ENCODE measurements at regions not wholly inside any gene's neighbourhood (a gene's known extent, or its start where the extent isn't known, plus 50 kb on each side); places are given as distances from the start of the nearest gene placed in this dataset.

GRCh38 chr3:106642161-106642560 is 735.1 kb upstream of the CCDC54 start:
- POLR2A ChIA-PET, result no interaction called here

More at GRCh38 chr3:106642161-106642560, 735.1 kb upstream of the CCDC54 start:
- Histone ChIP-seq H3K36me3 (replicated peaks in 1 of 2; ENCODE audit: control insufficient read depth in 1 of 2, insufficient read depth in 2 of 2, low read length in 1 of 2) (peaks cover 0 to 6% of the 10 kb centered on the region in 2 experiments), H4K20me1 (ENCODE audit: insufficient read depth) (no peaks in the 10 kb centered on the region), H3K4me1 (ENCODE audit: control insufficient read depth in 1 of 2, insufficient read depth in 2 of 2, low read depth in 1 of 2, low read length in 1 of 2) (no peaks in the 10 kb centered on the region), H3K9me2 (no peaks in the 10 kb centered on the region), H3K27me3 (ENCODE audit: insufficient read depth) (no peaks in the 10 kb centered on the region), H3K9ac (no peak overlapping the region), H2AFZ (ENCODE audit: low read depth) (no peak overlapping the region), H3F3A (replicated peaks; ENCODE audit: insufficient read depth) (no peaks in the 10 kb centered on the region), H3K79me2 (ENCODE audit: insufficient read depth) (no peaks in the 10 kb centered on the region), H3K4me2 (no peak overlapping the region), H3K9me3 (no peaks in the 10 kb centered on the region), H3K4me3 (ENCODE audit: low read depth in 2 of 2, low read length in 1 of 2) (no peak overlapping the region), H3K27ac (ENCODE audit: low read depth in 2 of 2, low read length in 1 of 2) (no peak overlapping the region)
- TF ChIP-seq REST (IDR thresholded peaks at IDR 0.05; ENCODE audit: low read depth, low read length), result no peak
- no peak for TF ChIP-seq GATA2 (CRISPR knock-in tag; IDR thresholded peaks at IDR 0.05)
- TF ChIP-seq MEF2A (IDR thresholded peaks at IDR 0.05; ENCODE audit: borderline replicate concordance, low read depth), result no peak
- no peak for TF ChIP-seq ELF1 (IDR thresholded peaks at IDR 0.05)
- no peak for TF ChIP-seq IRF3 (IDR thresholded peaks at IDR 0.05; ENCODE audit: low read depth, low read length)
- no peak for TF ChIP-seq CTCF (IDR thresholded peaks at IDR 0.05)
- no peak for TF ChIP-seq POLR2AphosphoS5 (IDR thresholded peaks at IDR 0.05; ENCODE audit: low read depth, low read length)
- no peak for TF ChIP-seq TAF1 (IDR thresholded peaks at IDR 0.05; ENCODE audit: borderline replicate concordance, low read depth, low read length)
- TF ChIP-seq YY1 (IDR thresholded peaks at IDR 0.05; ENCODE audit: low read depth), result no peak
- TF ChIP-seq RCOR1 (IDR thresholded peaks at IDR 0.05; ENCODE audit: low read length), result no peak
- no peak for TF ChIP-seq PBX3 (IDR thresholded peaks at IDR 0.05)
- TF ChIP-seq EP300 (IDR thresholded peaks at IDR 0.05; ENCODE audit: borderline replicate concordance in 1 of 2, low read depth in 1 of 2, low read length in 1 of 2), result no peak
- TF ChIP-seq EZH2phosphoT487 (IDR thresholded peaks at IDR 0.05; ENCODE audit: borderline replicate concordance, low read depth), result no peak
- TF ChIP-seq RFX5 (IDR thresholded peaks at IDR 0.05; ENCODE audit: low read length), result no peak
- CTCF ChIA-PET, result no interaction called here
- DNase-seq, result no peak

Data from SK-N-SH (cell line).